ENCODE measurements at regions not wholly inside any gene's neighbourhood (a gene's known extent, or its start where the extent isn't known, plus 50 kb on each side); places are given as distances from the start of the nearest gene placed in this dataset.

DNA sequence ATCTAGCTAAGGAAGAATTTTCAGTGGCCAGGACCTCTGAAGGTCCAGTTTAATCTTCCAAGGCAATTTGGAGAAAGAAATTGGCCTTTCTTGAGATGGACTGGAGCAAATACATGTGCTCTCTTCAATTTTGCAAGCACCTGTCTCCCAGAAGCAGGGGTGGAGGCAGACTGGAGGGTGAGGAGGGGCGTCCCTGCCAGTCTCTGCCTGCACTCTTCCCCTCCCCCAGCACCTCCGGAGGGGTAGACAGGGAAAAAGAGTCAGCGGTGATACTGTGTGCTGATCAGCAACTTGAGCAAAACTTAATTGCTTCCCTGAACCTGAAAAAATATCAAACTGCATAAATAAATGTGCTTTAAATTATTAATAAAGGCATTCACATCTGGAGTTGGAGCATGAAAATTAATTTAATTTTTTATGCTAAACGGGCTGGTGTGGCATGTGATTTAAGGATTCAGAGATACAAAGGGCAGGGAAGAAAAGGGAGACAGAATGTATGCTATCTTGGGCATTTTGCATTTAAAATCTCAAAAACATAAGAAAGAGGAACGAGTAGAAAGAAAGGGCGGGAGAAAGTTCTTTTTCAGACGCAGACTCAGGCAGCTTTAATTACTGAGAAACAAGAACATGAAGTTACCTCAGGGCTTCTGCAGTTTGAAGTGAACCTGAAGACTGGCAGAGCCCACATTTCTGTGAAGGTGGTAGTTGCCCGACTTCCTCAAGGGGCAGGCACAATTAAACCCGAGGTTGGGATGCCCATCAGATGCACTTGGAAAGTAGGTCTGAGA, 319.7 kb downstream of the UACA start:
- Histone ChIP-seq H3K27ac (no peak overlapping the region), H3K4me1 (replicated peaks) (no peaks in the 10 kb centered on the region), H3K9me3 (replicated peaks) (no peaks in the 10 kb centered on the region), H3K27me3 (replicated peaks) (peaks cover 29% of the 10 kb centered on the region), H3K36me3 (no peaks in the 10 kb centered on the region), H3K4me3 (no peak overlapping the region)
- no peak for DNase-seq (ENCODE audit: low read depth in 1 of 2, low spot score in 2 of 2)

DNA sequence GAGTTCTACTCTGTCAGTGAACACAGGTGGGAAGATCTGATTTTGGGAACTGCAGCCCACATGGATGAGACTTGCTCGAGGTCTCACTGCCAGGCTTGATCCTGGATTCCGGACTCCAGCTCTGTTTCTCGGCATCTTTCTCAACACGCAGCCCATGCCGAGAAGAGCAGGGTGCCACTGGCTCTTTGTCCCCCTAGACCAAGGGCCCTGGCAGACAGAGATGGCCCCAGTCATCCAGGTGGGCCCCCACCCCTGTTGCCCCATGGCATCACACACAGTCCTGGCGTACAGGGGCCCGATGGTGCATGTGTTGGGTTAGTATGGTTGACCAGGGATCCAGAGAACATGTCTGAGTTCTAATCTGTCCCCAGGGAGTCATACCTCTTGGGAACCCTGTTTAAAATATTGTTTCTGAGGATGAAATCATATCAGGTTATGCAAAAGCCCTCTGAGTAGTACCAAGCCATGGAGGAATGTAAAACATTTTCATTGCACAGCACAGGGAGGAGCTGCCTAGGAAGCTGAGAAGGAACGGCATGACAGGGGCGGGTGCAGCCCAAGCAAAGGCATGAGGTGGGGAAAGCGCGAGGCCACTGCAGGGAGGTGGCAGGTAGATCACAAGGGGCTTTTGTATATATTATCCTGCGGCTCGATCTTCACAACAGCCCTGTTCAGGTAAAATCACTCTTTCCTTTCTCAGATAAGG, 320.6 kb downstream of the UACA start:
- no peak overlapping the region for H3K27ac ChIP-seq
- no peak overlapping the region for H3K4me3 ChIP-seq
- H3K4me1 ChIP-seq (replicated peaks), result no peaks in the 10 kb centered on the region
- H3K36me3 ChIP-seq, result no peaks in the 10 kb centered on the region
- H3K27me3 ChIP-seq (replicated peaks), result peaks cover 29% of the 10 kb centered on the region
- no peaks in the 10 kb centered on the region for H3K9me3 ChIP-seq (replicated peaks)
- DNase-seq (ENCODE audit: low read depth in 1 of 2, low spot score in 2 of 2), result no peak

DNA sequence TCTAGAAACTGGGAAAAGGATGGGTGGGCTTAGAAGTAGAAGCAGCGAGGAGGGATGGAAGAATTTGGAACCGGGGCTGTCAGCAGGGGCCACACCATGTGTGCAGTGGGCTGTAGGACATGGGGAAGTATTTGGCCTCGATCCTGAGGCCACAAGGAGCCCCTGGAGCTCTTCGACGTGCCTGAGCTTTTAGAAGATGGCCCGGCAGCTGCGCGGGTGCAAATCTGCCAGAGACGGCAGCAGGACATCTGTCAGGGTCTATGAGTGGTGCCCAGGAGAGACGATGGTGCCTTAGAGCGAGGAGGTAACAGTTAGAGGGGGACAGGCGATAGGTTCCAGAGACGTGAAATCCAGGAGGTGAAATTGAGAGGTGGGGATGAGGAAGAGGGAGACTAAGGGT, 321.1 kb downstream of the UACA start:
- no peak for DNase-seq (ENCODE audit: low read depth in 1 of 2, low spot score in 2 of 2)
- H3K27me3 ChIP-seq (replicated peaks), result peaks cover 29% of the 10 kb centered on the region
- no peaks in the 10 kb centered on the region for H3K9me3 ChIP-seq (replicated peaks)

DNA sequence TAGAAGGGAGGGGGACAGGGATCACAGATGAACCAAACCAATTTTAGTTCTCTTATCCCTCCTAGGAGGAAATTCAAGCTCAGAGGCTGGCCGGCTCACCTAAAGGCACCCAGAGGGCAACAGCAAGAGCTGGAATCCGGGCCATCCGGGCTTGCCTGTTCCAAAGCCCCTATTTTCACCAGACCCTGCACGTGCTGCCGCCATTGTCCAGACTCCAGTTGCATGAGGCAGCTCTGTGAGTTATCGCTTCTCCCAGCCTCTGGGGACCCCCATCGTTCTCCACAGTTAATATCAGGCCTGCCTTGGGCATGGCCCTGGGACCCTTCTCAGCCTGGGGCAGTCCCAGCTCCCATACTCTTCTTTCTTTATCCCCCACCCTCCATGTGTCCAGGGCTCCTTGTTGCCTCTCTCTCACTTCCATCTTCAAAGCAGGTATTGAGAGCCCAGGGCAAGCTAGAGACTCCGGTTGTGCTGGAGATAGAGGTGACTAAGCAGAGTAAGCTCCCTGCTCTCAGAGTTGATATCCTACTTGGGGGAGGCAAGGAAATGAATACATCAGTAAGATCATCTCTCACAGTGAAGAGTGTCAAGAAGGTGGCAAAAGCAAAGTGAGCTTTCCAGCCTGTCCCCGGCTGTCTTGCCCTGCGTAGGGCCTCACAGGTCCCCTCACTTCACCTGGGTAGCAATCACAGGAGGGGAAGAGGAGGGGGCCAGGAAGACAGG, 322.8 kb downstream of the UACA start:
- Histone ChIP-seq H3K4me1 (replicated peaks) (no peaks in the 10 kb centered on the region), H3K9me3 (replicated peaks) (no peaks in the 10 kb centered on the region), H3K27ac (no peak overlapping the region), H3K36me3 (no peaks in the 10 kb centered on the region), H3K4me3 (no peak overlapping the region), H3K27me3 (replicated peaks) (peaks cover 22% of the 10 kb centered on the region)
- DNase-seq (ENCODE audit: low read depth in 1 of 2, low spot score in 2 of 2), result no peak

More for the DNA sequence above, 321.1 kb downstream of the UACA start:
- H3K27ac ChIP-seq, result no peak overlapping the region
- no peaks in the 10 kb centered on the region for H3K36me3 ChIP-seq
- no peak overlapping the region for H3K4me3 ChIP-seq
- H3K4me1 ChIP-seq (replicated peaks), result no peaks in the 10 kb centered on the region

DNA sequence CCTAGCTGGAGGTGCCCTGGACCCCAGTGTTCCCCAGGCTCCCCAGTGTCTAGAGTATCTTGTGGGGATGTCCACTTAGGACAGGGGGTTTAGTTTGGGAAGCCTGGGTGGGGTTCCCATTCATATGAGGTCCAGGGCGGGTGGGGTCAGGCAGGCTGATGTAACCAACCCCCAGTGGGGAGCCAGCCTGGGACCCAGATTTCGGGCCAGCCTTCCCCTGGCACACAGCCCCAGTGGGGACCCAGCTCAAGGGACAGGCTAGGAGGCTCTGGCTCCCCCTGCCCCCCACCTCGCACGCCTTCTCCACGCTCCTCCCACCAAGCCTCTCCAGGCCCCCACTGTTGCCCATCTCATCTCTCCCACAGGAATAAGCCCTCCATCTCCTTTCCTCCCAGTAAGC, 323.5 kb downstream of the UACA start:
- DNase-seq (ENCODE audit: low read depth in 1 of 2, low spot score in 2 of 2), result no peak
- no peak overlapping the region for H3K27ac ChIP-seq
- H3K36me3 ChIP-seq, result no peaks in the 10 kb centered on the region
- H3K9me3 ChIP-seq (replicated peaks), result no peaks in the 10 kb centered on the region
- H3K27me3 ChIP-seq (replicated peaks), result peaks cover 21% of the 10 kb centered on the region
- H3K4me1 ChIP-seq (replicated peaks), result no peaks in the 10 kb centered on the region
- no peak overlapping the region for H3K4me3 ChIP-seq

DNA sequence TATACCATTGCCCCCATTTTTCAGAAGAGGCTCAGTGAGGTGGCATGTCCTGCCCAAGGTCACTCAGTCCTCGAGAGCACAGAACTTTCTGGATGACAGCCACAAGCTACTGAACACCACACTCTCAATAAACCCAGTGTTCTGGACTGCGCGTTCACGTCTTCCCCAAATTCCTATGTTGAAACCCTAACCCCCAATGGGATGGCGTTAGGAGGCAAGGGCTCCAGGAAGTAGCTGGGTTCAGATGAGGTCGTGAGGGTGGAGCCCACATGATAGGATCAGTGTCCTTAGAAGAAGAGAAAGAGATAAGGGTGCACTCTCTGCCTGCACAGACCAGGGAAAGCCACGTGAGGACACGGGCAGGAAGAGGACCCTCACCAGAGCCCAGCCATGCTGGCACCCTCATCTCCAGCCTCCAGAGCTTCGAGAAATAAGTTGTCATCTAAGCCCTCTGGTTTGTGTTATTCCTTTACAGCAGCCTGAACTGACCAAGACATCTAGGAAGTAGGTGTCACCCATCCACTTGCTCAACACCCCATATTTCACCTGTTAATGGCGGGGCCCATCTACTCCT, 324.0 kb downstream of the UACA start:
- no peak overlapping the region for H3K4me3 ChIP-seq
- DNase-seq (ENCODE audit: low read depth in 1 of 2, low spot score in 2 of 2), result no peak
- H3K27ac ChIP-seq, result no peak overlapping the region
- peaks cover 21% of the 10 kb centered on the region for H3K27me3 ChIP-seq (replicated peaks)
- no peaks in the 10 kb centered on the region for H3K36me3 ChIP-seq
- H3K9me3 ChIP-seq (replicated peaks), result no peaks in the 10 kb centered on the region
- no peaks in the 10 kb centered on the region for H3K4me1 ChIP-seq (replicated peaks)

DNA sequence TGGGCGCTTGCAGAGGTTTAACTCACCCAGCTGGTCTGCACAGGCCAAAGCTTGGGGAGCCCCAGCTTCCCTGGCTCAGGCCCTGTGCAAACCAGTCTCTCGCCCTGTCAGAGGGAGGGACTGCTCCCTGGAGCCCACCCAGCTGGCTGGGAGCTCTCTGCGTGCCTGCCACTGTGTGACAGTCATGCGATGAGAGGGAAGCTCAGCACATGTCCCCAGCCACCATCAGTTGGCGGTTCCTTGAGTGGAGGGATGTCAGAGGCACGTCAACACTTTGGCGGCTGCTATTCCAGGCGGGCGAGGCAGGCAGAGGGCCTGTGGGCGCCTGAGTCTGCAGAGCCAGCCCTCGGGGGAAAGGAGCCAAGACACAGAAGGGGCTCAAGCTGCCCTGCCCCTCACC, 324.6 kb downstream of the UACA start:
- Histone ChIP-seq H3K27me3 (replicated peaks) (peaks cover 20% of the 10 kb centered on the region), H3K27ac (no peak overlapping the region), H3K4me3 (no peak overlapping the region), H3K36me3 (no peaks in the 10 kb centered on the region), H3K4me1 (replicated peaks) (no peaks in the 10 kb centered on the region), H3K9me3 (replicated peaks) (no peaks in the 10 kb centered on the region)
- no peak for DNase-seq (ENCODE audit: low read depth in 1 of 2, low spot score in 2 of 2)

DNA sequence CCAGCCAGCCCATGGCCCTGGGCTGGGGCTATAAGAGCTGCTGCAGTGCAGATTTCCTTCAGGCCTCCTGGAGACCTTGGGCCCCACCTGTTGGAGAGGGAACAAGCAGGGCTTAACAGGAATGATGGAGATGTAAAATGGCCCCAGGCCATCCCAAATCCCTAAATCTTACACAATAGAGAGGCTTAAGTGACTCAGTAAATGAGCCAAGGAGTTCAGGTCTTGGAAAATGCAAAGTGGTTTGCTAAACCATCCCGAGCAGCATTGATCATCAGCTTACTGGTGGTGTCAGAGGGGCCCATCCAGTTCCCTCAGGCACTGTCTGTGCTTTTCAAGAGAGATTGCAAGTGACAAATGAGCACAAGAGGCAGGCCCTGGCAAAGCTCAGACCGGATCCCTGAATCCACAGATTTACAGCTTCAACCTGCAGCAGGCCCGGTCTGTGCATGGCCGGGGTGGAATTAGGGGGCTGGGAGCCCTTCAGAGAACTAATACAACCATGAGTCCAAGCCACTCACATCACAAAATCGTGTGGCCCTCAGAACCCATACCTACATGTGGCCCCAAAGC, 325.4 kb downstream of the UACA start:
- H3K27me3 ChIP-seq (replicated peaks), result peaks cover 15% of the 10 kb centered on the region
- no peak for DNase-seq (ENCODE audit: low read depth in 1 of 2, low spot score in 2 of 2)

DNA sequence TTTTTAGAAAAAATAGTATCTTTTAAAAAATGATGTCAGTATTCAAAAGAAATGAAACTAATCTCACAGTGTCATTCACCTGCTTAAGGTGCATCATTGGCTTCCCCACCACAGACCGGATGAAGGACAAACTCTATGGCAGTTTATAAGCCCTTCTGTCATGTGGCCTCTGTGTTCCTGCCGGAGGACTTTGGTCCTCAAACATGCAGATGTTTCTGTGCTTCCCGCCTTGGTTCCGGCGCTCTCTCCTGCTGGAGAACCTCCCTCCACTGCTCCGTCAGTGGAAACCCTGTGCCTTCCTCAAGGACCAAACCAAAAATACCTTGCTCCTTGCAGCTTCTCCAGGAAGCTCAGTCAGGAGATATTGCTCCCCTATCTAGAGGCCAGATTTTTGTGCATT, 326.3 kb downstream of the UACA start:
- Histone ChIP-seq H3K36me3 (no peaks in the 10 kb centered on the region), H3K27me3 (replicated peaks) (peaks cover 14% of the 10 kb centered on the region), H3K9me3 (replicated peaks) (no peaks in the 10 kb centered on the region), H3K27ac (no peak overlapping the region), H3K4me3 (no peak overlapping the region), H3K4me1 (replicated peaks) (no peaks in the 10 kb centered on the region)
- no peak for DNase-seq (ENCODE audit: low read depth in 1 of 2, low spot score in 2 of 2)

More for the DNA sequence above, 325.4 kb downstream of the UACA start:
- Histone ChIP-seq H3K27ac (no peak overlapping the region), H3K9me3 (replicated peaks) (no peaks in the 10 kb centered on the region), H3K4me1 (replicated peaks) (no peaks in the 10 kb centered on the region), H3K4me3 (no peak overlapping the region), H3K36me3 (no peaks in the 10 kb centered on the region)

DNA sequence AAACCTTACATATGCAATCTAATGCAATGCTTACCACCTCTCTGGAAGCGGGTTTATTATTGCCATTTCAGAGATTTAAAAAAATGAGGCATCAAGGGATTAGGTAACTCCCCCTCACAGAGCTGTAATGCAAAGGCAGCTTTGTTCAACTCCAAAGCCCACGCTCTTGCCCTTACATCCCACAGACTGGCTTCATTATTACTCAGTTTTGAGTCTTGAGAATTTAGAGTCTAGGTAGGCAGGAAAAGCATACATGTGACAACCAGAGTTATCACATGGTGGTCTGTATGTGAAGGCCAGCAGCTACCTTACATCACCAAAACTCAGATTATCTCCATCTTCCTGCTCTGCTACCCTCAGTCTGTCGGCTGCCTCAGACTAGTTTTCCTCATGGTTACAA, 326.9 kb downstream of the UACA start:
- Histone ChIP-seq H3K4me1 (replicated peaks) (no peaks in the 10 kb centered on the region), H3K36me3 (no peaks in the 10 kb centered on the region), H3K27me3 (replicated peaks) (peaks cover 9% of the 10 kb centered on the region; the same call in 1 of the 2 replicates), H3K27ac (no peak overlapping the region), H3K9me3 (replicated peaks) (no peaks in the 10 kb centered on the region), H3K4me3 (no peak overlapping the region)
- no peak for DNase-seq (ENCODE audit: low read depth in 1 of 2, low spot score in 2 of 2)

DNA sequence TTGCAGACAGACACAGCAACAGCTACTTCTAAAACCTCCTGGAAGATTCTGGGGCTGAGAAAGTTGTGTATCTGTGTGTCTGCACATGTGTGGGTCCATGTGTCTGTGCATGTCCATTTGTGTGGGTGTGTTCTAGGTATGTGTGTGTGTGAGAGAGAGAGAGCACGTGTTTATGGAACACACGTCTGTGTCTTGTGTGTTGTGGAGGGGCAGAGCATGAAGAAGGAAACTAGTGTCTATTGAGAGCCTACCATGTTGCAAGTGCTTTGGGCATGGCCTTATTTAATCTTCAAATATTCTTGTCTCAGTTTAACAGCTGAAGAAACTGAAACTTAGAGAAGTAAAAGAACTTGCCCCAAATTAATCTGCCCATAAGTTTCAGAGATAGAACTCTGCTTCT, 327.5 kb downstream of the UACA start:
- Histone ChIP-seq H3K27ac (no peak overlapping the region), H3K9me3 (replicated peaks) (no peaks in the 10 kb centered on the region), H3K36me3 (no peaks in the 10 kb centered on the region), H3K4me3 (no peak overlapping the region), H3K4me1 (replicated peaks) (no peaks in the 10 kb centered on the region), H3K27me3 (replicated peaks) (peaks cover 9% of the 10 kb centered on the region; the same call in 1 of the 2 replicates)
- no peak for DNase-seq (ENCODE audit: low read depth in 1 of 2, low spot score in 2 of 2)

DNA sequence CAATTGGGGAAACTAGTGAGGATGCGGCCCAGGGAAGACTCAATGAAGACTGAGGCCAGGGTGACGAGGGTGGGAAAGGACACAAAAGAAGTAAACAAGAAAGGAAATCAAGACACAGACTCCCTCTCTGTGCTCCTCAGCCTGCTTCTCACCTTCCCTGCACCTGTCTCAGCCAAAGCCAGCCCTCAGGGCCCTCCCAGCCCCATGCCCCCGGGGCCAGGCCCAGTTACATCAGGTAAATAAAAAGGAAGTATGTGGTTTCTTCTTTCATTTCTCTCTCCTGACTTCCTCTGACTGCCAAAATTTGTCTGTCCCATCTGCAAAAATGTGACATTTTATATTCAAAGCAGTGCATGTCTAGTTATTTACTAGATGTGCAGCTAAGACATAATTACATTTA, 328.0 kb downstream of the UACA start:
- no peaks in the 10 kb centered on the region for H3K36me3 ChIP-seq
- H3K4me3 ChIP-seq, result no peak overlapping the region
- DNase-seq (ENCODE audit: low read depth in 1 of 2, low spot score in 2 of 2), result no peak
- H3K4me1 ChIP-seq (replicated peaks), result no peaks in the 10 kb centered on the region
- H3K27me3 ChIP-seq (replicated peaks), result peaks cover 9% of the 10 kb centered on the region; the same call in 1 of the 2 replicates
- H3K9me3 ChIP-seq (replicated peaks), result no peaks in the 10 kb centered on the region
- no peak overlapping the region for H3K27ac ChIP-seq

DNA sequence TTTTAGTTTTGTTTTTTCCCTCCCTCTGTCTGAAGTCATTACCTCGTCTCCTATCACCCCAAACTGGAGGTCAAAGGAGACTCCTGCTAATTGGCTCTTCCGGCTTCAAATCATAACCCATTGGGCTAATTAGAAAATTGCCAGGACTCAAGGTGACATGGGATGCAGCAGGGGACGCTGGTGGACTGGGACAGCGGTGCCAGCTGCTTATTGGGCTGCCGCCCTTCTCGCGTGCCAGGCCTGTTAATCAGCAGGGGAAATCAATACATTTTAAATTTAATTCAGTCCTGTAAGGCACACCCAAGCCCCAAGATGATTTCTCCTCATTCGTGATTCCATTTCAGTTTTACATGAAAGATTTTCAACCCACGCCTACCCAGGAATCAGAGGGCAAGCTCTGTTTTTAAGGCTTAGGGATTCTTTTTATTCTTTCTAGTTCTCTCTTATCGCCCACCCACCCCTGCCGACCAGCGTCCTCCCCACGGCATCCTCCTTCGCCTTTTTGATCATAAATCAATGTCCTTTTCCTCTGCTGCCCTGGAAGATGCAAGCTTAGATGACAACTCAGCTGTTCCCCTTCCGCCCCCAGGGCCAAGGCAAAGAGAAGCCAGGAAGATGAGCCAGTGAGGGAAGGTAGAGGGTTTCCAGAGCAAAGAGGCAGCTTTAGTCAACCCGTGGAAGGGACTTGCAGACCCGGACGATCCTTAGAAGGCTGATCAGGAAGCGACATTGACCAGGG, 329.6 kb downstream of the UACA start:
- no peak overlapping the region for H3K27ac ChIP-seq
- H3K9me3 ChIP-seq (replicated peaks), result no peaks in the 10 kb centered on the region
- no peak overlapping the region for H3K4me3 ChIP-seq
- H3K4me1 ChIP-seq (replicated peaks), result no peaks in the 10 kb centered on the region
- no peak for DNase-seq (ENCODE audit: low read depth in 1 of 2, low spot score in 2 of 2)
- H3K36me3 ChIP-seq, result no peaks in the 10 kb centered on the region
- peaks cover 9% of the 10 kb centered on the region; the same call in 1 of the 2 replicates for H3K27me3 ChIP-seq (replicated peaks)
